H1 (cell line): ENCODE measurements at regions not wholly inside any gene's neighbourhood (a gene's known extent, or its start where the extent isn't known, plus 50 kb on each side); places are given as distances from the start of the nearest gene placed in this dataset.
"Not testable (repeated sequence)": the region's sequence is repeated elsewhere in the genome, so short reads cannot be mapped to it uniquely, and the experiment has no call there.

ENCODE experiments used
- BACH1 ChIP-seq: IDR thresholded peaks from 2 replicates; pipeline ENCODE4 v1.6.1; 2012; ENCODE audit warnings: low read length, improper control_type of control experiment
- CHD1 ChIP-seq: IDR thresholded peaks from 2 replicates; pipeline ENCODE4 v1.6.1; 2012; ENCODE audit warnings: low read depth, low read length, improper control_type of control experiment
- CTCF ChIP-seq, 3 experiments: IDR thresholded peaks; 1 replicate in 2 of 3; 2 replicates in 1 of 3; pipeline versions ENCODE4 v1.5.1 to v1.6.1; 2011; ENCODE audit warnings: low read length in 3 of 3, mild to moderate bottlenecking in 3 of 3, inconsistent platforms in 2 of 3, low read depth in 1 of 3, moderate library complexity in 1 of 3; ENCODE audit not compliant: insufficient read depth in 1 of 3; ENCODE audit errors: control extremely low read depth in 1 of 3
- EP300 ChIP-seq, 2 experiments: IDR thresholded peaks; 1 replicate in 1 of 2; 2 replicates in 1 of 2; pipeline ENCODE4 v1.6.1; 2011 to 2012; ENCODE audit warnings: low read depth in 2 of 2, low read length in 2 of 2, mild to moderate bottlenecking in 2 of 2, borderline replicate concordance in 1 of 2, inconsistent platforms in 1 of 2, moderate library complexity in 1 of 2
- POLR2A ChIP-seq, 2 experiments: IDR thresholded peaks; 1 replicate in 1 of 2; 2 replicates in 1 of 2; pipeline ENCODE4 v1.6.1; 2011; ENCODE audit warnings: low read depth in 2 of 2, low read length in 2 of 2, mild to moderate bottlenecking in 2 of 2; ENCODE audit errors: control extremely low read depth in 1 of 2

- not testable (repeated sequence) for TF ChIP-seq CTCF (IDR thresholded peaks at IDR 0.05; ENCODE audit: control extremely low read depth in 1 of 3, insufficient read depth in 1 of 3, low read depth in 1 of 3, low read length in 3 of 3); POLR2A (IDR thresholded peaks at IDR 0.05; ENCODE audit: control extremely low read depth in 1 of 2, low read depth in 2 of 2, low read length in 2 of 2); EP300 (IDR thresholded peaks at IDR 0.05; ENCODE audit: borderline replicate concordance in 1 of 2, low read depth in 2 of 2, low read length in 2 of 2); CHD1; BACH1
Observed at GRCh38 chr2:212876556-212876955, 274.9 kb downstream of the IKZF2 start.
